GM18873 (cell line): ENCODE measurements at regions not wholly inside any gene's neighbourhood (a gene's known extent, or its start where the extent isn't known, plus 50 kb on each side); places are given as distances from the start of the nearest gene placed in this dataset.
A peak's percentile ranks its signal among the peaks of the same experiment; 100 is the strongest.

Experiments used
- ATAC-seq: cut with Tn5 transposase; IDR thresholded peaks from one replicate; pipeline ENCODE4 v1.9.1; 2021; ENCODE audit warnings: mild to moderate bottlenecking, moderate library complexity, moderate number of reproducible peaks; ENCODE audit not compliant: unreplicated experiment, low FRiP score

DNA sequence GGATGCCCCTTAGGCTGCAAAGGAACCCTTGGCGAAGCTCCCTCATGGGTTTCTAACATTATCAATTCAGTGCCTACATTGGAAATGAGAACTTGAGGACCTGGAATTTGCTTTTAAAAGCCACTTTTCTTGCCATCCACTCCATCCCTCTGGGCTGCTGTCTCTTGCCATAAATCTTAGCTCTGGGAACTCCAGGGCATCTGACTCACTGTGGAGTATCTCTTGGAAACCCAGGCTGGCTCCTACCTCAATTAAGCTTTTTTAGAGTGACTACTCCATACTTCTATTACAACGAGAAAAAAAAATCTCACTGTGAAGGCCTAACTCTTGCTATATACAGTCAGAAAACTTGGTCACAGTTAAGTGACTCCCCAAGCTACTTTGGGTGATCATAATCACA is 227.2 kb upstream of the SETBP1 start:
- no peak for ATAC-seq

DNA sequence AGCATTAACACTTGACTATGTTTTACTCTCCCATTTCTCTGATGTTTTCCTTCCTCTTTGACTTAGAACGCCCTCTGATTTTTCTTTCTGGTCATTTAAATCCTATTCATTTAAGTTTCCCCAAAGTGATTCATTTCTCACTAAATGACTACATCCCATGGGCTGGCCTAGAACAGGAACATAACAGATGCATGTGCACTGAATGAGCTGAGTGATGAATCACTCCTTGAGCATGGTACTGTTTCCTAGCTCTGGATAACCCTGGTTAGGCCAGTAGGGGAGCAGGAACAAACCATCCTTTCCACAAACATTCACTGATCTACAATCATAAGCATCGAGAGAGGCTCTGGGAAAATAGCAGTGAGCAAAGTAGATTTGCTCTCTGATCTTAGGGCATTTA is 221.9 kb upstream of the SETBP1 start:
- no peak for ATAC-seq

GRCh38 chr18:44464398-44465180 is 216.1 kb upstream of the SETBP1 start:
- ATAC-seq, result no peak

- ATAC-seq, result no peak
Observed at GRCh38 chr18:44465381-44465841, 215.3 kb upstream of the SETBP1 start.

GRCh38 chr18:44466997-44467396 is 213.7 kb upstream of the SETBP1 start:
- no peak for ATAC-seq

GRCh38 chr18:44467718-44468117 is 213.0 kb upstream of the SETBP1 start:
- ATAC-seq, result no peak

DNA sequence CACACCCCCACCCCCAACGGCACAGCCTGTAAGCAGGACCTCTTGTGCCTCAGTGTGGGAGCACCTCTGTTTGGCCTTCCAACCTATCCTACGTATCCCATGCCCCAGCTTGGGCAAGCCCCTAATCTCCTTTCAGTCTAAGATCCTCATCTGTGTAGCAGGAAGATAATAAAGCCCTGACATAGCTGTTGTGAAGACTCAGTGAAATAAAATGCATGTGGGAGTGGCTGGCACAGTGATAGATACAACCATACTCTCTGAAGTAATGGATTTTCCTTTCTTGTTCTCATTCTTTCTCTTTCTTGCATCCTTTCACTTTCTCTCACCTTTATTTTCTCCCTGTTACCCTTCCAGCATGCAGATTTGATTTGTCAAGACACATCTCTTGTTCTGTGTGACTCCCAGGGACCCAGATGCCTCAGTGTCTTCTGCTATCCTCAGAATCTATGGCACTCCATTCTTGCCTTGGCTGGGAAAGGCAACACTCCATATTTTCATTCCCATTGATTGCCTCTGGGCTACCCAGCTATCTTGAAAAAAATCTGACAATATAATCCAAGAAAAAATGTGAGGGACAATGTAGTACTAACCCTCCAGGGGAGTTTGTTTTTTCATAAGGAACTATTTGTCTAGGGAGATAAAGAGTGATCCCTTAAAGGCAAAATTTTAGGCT is 207.2 kb upstream of the SETBP1 start:
- ATAC-seq, result no peak

- no peak for ATAC-seq
Observed at GRCh38 chr18:44474067-44474411, 206.6 kb upstream of the SETBP1 start.

DNA sequence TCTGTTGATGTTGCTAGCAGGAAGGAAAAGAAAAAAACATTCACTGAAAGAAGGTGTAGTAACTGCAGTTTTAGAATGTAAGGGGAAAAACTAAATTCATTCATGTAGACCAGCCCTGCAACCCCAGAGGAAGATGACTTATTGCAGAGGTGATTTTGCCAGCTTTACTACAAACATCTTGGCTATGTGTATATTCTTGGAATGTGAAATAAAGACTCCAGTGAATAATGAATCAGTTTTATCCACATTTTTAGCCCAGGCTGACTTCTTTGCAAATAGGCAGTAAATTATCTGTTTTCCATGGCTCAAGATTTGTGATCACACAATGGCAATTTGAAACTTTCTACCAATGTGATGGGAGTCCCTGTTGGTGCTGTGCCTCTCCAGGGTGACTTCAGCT is 206.1 kb upstream of the SETBP1 start:
- no peak for ATAC-seq

DNA sequence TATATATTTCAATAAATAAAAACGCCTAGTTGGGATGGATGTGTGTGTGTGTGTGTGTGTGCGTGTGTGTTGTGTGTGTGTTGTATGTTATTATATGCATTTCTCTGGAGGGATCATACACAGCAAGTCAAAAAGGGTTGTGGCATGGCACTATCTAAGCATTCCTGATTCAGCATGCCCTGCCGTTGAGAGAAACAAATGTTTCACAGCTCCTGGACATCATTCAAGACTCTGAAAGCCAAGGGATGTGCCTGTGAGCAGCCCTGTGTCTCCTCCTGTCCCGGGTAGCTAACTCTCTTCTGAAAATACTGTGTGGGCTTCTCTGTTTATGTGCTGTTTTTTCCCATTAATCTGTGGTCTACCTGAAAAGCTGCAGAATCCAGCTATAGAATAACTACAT is 197.9 kb upstream of the SETBP1 start:
- ATAC-seq, result no peak

DNA sequence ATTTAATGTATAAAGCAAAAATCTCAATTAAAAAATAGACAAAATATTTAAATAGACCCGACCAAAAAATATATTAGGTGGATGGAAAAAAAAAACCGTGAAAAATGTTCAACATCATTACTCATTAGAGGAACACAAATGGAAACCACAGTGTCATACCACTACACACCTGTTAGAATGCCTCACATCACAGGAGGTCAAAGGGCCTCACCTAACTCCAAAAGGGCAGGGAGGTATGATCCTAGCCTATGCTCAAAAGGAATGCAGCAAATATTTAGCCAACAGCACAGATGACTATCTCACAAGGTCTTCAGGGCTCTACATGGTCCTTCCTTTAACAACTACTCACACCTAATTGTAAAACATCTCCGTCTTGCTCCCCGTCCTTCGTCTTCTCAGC is 185.5 kb upstream of the SETBP1 start:
- no peak for ATAC-seq

DNA sequence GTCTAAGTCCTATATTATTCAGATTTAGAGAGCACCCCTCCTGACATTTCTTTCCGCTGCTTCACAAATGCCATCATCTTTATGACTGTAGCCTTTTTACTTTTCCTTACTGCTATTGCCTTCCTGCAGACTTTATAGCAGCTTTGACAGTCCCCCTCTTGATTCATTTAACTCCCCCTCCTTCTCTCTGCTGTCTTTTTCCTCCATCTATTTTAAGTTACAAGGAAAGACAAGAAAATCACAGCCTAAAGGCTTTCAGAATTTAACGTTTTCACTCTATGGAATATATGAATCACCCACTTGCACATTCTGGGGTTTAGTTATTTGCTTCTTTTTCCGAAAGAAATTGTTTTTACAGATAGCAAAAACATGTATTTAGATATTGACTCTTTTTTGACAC is 183.4 kb upstream of the SETBP1 start:
- ATAC-seq, result no peak

- no peak for ATAC-seq
Observed at GRCh38 chr18:44497757-44498490, 182.8 kb upstream of the SETBP1 start.

- ATAC-seq, result no peak
Observed at GRCh38 chr18:44500808-44501610, 179.7 kb upstream of the SETBP1 start.

- ATAC-seq, result no peak
Observed at GRCh38 chr18:44502221-44502620, 178.5 kb upstream of the SETBP1 start.

GRCh38 chr18:44502790-44503189 is 177.9 kb upstream of the SETBP1 start:
- ATAC-seq, result no peak

GRCh38 chr18:44503854-44504253 is 176.8 kb upstream of the SETBP1 start:
- ATAC-seq, result no peak

GRCh38 chr18:44507729-44508325 is 172.9 kb upstream of the SETBP1 start:
- peak; percentile 76 for ATAC-seq

DNA sequence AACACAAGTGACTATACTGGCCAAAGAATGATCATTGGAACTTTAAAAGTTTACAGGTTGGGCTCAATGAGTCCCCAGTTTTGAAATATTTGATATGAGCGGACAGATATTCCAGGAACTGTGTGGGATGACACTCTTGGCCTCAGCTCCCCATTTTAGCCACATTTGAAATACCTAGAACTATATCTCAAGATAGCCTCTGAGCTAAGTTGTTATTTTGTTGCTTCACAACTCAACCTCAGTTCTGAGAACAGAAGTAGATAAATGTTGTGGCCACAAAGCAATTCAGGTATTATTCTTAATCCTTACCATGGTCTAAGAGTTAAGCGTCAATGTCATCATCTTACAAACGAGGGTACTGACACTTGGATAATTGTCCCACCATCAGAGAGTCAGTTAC is 172.2 kb upstream of the SETBP1 start:
- ATAC-seq, result no peak

- ATAC-seq, result no peak
Observed at GRCh38 chr18:44509048-44509447, 171.6 kb upstream of the SETBP1 start.
